Activated T-cell treated with anti-CD3 and anti-CD28 coated beads, Interleukin-2, amount 50 U/mL, for 24 hours (primary cell): ENCODE measurements at regions not wholly inside any gene's neighbourhood (a gene's known extent, or its start where the extent isn't known, plus 50 kb on each side); places are given as distances from the start of the nearest gene placed in this dataset.
A peak's percentile ranks its signal among the peaks of the same experiment; 100 is the strongest.

Experiments
- DNase-seq: peaks from one replicate; pipeline ENCODE4 v3.0.0-alpha.2; 2020
- H3K27ac Mint-ChIP-seq: 2 replicates; pipeline ENCODE4 v1.8.0; 2020; ENCODE audit warnings: mild to moderate bottlenecking, mixed read lengths
- H3K27me3 Mint-ChIP-seq: 2 replicates; pipeline ENCODE4 v1.8.0; 2020; ENCODE audit warnings: mixed read lengths
- H3K36me3 Mint-ChIP-seq: 2 replicates; pipeline ENCODE4 v1.8.0; 2020; ENCODE audit warnings: low read depth, mixed read lengths
- H3K4me1 Mint-ChIP-seq: 2 replicates; pipeline ENCODE4 v1.8.0; 2020; ENCODE audit warnings: low read depth, mixed read lengths
- H3K4me3 Mint-ChIP-seq: 2 replicates; pipeline ENCODE4 v1.8.0; 2020; ENCODE audit warnings: mild to moderate bottlenecking, moderate library complexity, mixed read lengths
- H3K9me3 Mint-ChIP-seq: 2 replicates; pipeline ENCODE4 v1.8.0; 2020; ENCODE audit warnings: mixed read lengths

GRCh38 chr15:99440551-99441443 is 125.0 kb upstream of the MEF2A start:
- Mint-ChIP-seq H3K27ac (no peak overlapping the region), H3K4me1 (peaks cover 67% of the 10 kb centered on the region)

GRCh38 chr15:99441444-99441800 is 124.4 kb upstream of the MEF2A start:
- Mint-ChIP-seq H3K4me1 (peaks cover 64% of the 10 kb centered on the region), H3K27ac (no peak overlapping the region), H3K4me3 (no peak overlapping the region), H3K36me3 (no peaks in the 10 kb centered on the region), H3K27me3 (no peaks in the 10 kb centered on the region), H3K9me3 (no peaks in the 10 kb centered on the region)
- no peak for DNase-seq

More at GRCh38 chr15:99440551-99441443, 125.0 kb upstream of the MEF2A start:
- H3K36me3 Mint-ChIP-seq, result no peaks in the 10 kb centered on the region
- H3K9me3 Mint-ChIP-seq, result no peaks in the 10 kb centered on the region
- no peaks in the 10 kb centered on the region for H3K27me3 Mint-ChIP-seq
- no peak overlapping the region for H3K4me3 Mint-ChIP-seq
- DNase-seq, result no peak

- no peak overlapping the region for H3K4me3 Mint-ChIP-seq
- no peaks in the 10 kb centered on the region for H3K27me3 Mint-ChIP-seq
- H3K27ac Mint-ChIP-seq, result peak overlapping the region; percentile 6
- H3K36me3 Mint-ChIP-seq, result no peaks in the 10 kb centered on the region
- no peaks in the 10 kb centered on the region for H3K9me3 Mint-ChIP-seq
- peak; percentile 31 for DNase-seq
- peaks cover 60% of the 10 kb centered on the region for H3K4me1 Mint-ChIP-seq
Observed at GRCh38 chr15:99441871-99442251, 123.9 kb upstream of the MEF2A start.

GRCh38 chr15:99442252-99442897 is 123.4 kb upstream of the MEF2A start:
- H3K4me3 Mint-ChIP-seq, result no peak overlapping the region
- no peaks in the 10 kb centered on the region for H3K27me3 Mint-ChIP-seq
- peak overlapping the region; percentile 6 for H3K27ac Mint-ChIP-seq
- H3K36me3 Mint-ChIP-seq, result no peaks in the 10 kb centered on the region
- H3K9me3 Mint-ChIP-seq, result no peaks in the 10 kb centered on the region
- H3K4me1 Mint-ChIP-seq, result peaks cover 56% of the 10 kb centered on the region
- DNase-seq, result peak; percentile 32

GRCh38 chr15:99443056-99443756 is 122.6 kb upstream of the MEF2A start:
- Mint-ChIP-seq H3K4me3 (no peak overlapping the region), H3K27me3 (no peaks in the 10 kb centered on the region), H3K9me3 (no peaks in the 10 kb centered on the region), H3K27ac (no peak overlapping the region), H3K36me3 (no peaks in the 10 kb centered on the region), H3K4me1 (peaks cover 55% of the 10 kb centered on the region)
- peak; percentile 26 for DNase-seq

- Mint-ChIP-seq H3K27ac (no peak overlapping the region), H3K36me3 (no peaks in the 10 kb centered on the region), H3K4me3 (no peak overlapping the region), H3K27me3 (no peaks in the 10 kb centered on the region), H3K9me3 (no peaks in the 10 kb centered on the region), H3K4me1 (peaks cover 53% of the 10 kb centered on the region)
- peak; percentile 25 for DNase-seq
Observed at GRCh38 chr15:99443768-99444446, 121.9 kb upstream of the MEF2A start.

GRCh38 chr15:99445272-99445850 is 120.4 kb upstream of the MEF2A start:
- DNase-seq, result peak; percentile 25
- H3K4me3 Mint-ChIP-seq, result no peak overlapping the region
- H3K4me1 Mint-ChIP-seq, result peaks cover 63% of the 10 kb centered on the region
- no peaks in the 10 kb centered on the region for H3K36me3 Mint-ChIP-seq
- H3K9me3 Mint-ChIP-seq, result no peaks in the 10 kb centered on the region
- no peak overlapping the region for H3K27ac Mint-ChIP-seq
- H3K27me3 Mint-ChIP-seq, result no peaks in the 10 kb centered on the region

GRCh38 chr15:99446565-99447496 is 119.0 kb upstream of the MEF2A start:
- Mint-ChIP-seq H3K4me3 (no peak overlapping the region), H3K36me3 (no peaks in the 10 kb centered on the region), H3K9me3 (no peaks in the 10 kb centered on the region), H3K27me3 (no peaks in the 10 kb centered on the region), H3K27ac (no peak overlapping the region), H3K4me1 (peaks cover 71% of the 10 kb centered on the region)
- peak; percentile 21 for DNase-seq

GRCh38 chr15:99447497-99448371 is 118.0 kb upstream of the MEF2A start:
- no peak overlapping the region for H3K4me3 Mint-ChIP-seq
- DNase-seq, result peak; percentile 45
- no peaks in the 10 kb centered on the region for H3K27me3 Mint-ChIP-seq
- peaks cover 68% of the 10 kb centered on the region for H3K4me1 Mint-ChIP-seq
- no peaks in the 10 kb centered on the region for H3K9me3 Mint-ChIP-seq
- H3K27ac Mint-ChIP-seq, result no peak overlapping the region
- no peaks in the 10 kb centered on the region for H3K36me3 Mint-ChIP-seq

- Mint-ChIP-seq H3K4me1 (peaks cover 58% of the 10 kb centered on the region), H3K27me3 (no peaks in the 10 kb centered on the region), H3K4me3 (no peak overlapping the region), H3K9me3 (no peaks in the 10 kb centered on the region), H3K27ac (no peak overlapping the region), H3K36me3 (no peaks in the 10 kb centered on the region)
- no peak for DNase-seq
Observed at GRCh38 chr15:99449514-99449913, 116.3 kb upstream of the MEF2A start.

- peaks cover 45% of the 10 kb centered on the region for H3K4me1 Mint-ChIP-seq
- peak overlapping the region; percentile 61 for H3K27ac Mint-ChIP-seq
- H3K9me3 Mint-ChIP-seq, result no peaks in the 10 kb centered on the region
- no peaks in the 10 kb centered on the region for H3K36me3 Mint-ChIP-seq
- DNase-seq, result peak; percentile 67
- no peaks in the 10 kb centered on the region for H3K27me3 Mint-ChIP-seq
- peak overlapping the region; percentile 60 for H3K4me3 Mint-ChIP-seq
Observed at GRCh38 chr15:99450896-99451358, 114.9 kb upstream of the MEF2A start.

GRCh38 chr15:99451484-99451883 is 114.3 kb upstream of the MEF2A start:
- Mint-ChIP-seq H3K27ac (no peak overlapping the region), H3K4me1 (peaks cover 45% of the 10 kb centered on the region), H3K4me3 (no peak overlapping the region), H3K27me3 (no peaks in the 10 kb centered on the region), H3K9me3 (no peaks in the 10 kb centered on the region), H3K36me3 (no peaks in the 10 kb centered on the region)
- DNase-seq, result no peak
